ENCODE measurements at regions not wholly inside any gene's neighbourhood (a gene's known extent, or its start where the extent isn't known, plus 50 kb on each side); places are given as distances from the start of the nearest gene placed in this dataset.

GRCh38 chr7:46490406-46490805 is 569.3 kb upstream of the IGFBP3 start:
- TF ChIP-seq POLR2A (IDR thresholded peaks at IDR 0.05) (no peak), CTCF (IDR thresholded peaks at IDR 0.05 in 4 of 5, conservative IDR thresholded peaks at IDR 0.05 in 1 of 5) (no peak)
